ENCODE measurements at regions not wholly inside any gene's neighbourhood (a gene's known extent, or its start where the extent isn't known, plus 50 kb on each side); places are given as distances from the start of the nearest gene placed in this dataset.

DNA sequence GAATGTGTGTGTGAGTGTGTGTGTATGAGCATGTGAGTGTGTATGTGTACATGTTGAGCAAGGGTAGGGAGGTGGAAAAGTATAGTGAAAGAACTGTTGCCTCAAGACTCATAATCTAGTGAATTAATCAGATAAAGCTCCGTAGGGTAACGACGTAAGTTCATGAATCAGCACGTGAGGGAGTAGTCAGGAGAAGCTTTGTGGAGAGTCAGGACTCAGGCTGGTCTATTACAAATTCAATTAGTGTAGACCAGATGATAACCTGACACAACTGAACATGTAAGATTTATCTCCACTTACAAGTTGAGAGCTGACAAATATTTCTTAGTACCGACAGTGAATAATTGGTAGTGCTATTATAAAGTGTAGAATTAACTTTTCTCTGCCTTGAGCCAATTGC, 194.5 kb downstream of the RAD51AP2 start:
- Histone ChIP-seq H3K9me3 (no peaks in the 10 kb centered on the region), H3K27me3 (no peaks in the 10 kb centered on the region), H3K4me3 (no peak overlapping the region), H3K36me3 (ENCODE audit: low read depth, missing control alignments) (no peaks in the 10 kb centered on the region), H3K4me1 (no peaks in the 10 kb centered on the region), H3K27ac (no peak overlapping the region)
- 39 to 65% methylated on average over 5 of the region's 5 CpGs for WGBS, 2 donors
- DNase-seq = no peak
- intact Hi-C loops (cut with DNase I; ENCODE audit: low total_unique reads) = no loop called here
- TF ChIP-seq, protein P1, sequence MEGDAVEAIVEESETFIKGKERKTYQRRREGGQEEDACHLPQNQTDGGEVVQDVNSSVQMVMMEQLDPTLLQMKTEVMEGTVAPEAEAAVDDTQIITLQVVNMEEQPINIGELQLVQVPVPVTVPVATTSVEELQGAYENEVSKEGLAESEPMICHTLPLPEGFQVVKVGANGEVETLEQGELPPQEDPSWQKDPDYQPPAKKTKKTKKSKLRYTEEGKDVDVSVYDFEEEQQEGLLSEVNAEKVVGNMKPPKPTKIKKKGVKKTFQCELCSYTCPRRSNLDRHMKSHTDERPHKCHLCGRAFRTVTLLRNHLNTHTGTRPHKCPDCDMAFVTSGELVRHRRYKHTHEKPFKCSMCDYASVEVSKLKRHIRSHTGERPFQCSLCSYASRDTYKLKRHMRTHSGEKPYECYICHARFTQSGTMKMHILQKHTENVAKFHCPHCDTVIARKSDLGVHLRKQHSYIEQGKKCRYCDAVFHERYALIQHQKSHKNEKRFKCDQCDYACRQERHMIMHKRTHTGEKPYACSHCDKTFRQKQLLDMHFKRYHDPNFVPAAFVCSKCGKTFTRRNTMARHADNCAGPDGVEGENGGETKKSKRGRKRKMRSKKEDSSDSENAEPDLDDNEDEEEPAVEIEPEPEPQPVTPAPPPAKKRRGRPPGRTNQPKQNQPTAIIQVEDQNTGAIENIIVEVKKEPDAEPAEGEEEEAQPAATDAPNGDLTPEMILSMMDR (IDR thresholded peaks at IDR 0.05) = no peak
- no peak for TF ChIP-seq POLR2A (IDR thresholded peaks at IDR 0.05)

DNA sequence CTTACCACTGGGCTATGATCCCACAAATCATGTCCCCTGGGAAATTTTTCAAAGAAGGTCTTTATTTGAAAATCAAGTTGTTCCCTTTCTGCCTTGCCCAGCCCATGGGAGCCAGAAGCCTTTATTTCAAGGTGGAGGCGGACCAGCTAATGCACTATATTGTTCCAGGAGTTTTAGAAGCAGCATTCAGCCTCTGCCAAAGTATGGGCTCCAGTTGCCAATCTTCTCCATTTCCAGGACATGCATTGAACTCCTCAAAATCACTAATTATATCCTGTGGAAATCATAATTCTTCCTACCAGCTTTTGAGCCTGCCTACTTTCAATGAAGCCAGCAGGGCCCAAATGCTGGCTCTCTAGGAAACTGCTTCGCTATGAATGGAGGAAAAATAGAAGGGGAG, 195.8 kb downstream of the RAD51AP2 start:
- Histone ChIP-seq H3K4me3 (no peak overlapping the region), H3K9me3 (no peaks in the 10 kb centered on the region), H3K4me1 (no peaks in the 10 kb centered on the region), H3K36me3 (ENCODE audit: low read depth, missing control alignments) (no peaks in the 10 kb centered on the region), H3K27ac (no peak overlapping the region), H3K27me3 (no peaks in the 10 kb centered on the region)
- intact Hi-C loops (cut with DNase I; ENCODE audit: low total_unique reads) = no loop called here
- 78 to 98% methylated on average over 2 of the region's 2 CpGs for WGBS, 2 donors
- no peak for DNase-seq
- no peak for TF ChIP-seq POLR2A (IDR thresholded peaks at IDR 0.05)
- TF ChIP-seq, protein P1 (IDR thresholded peaks at IDR 0.05) = no peak

DNA sequence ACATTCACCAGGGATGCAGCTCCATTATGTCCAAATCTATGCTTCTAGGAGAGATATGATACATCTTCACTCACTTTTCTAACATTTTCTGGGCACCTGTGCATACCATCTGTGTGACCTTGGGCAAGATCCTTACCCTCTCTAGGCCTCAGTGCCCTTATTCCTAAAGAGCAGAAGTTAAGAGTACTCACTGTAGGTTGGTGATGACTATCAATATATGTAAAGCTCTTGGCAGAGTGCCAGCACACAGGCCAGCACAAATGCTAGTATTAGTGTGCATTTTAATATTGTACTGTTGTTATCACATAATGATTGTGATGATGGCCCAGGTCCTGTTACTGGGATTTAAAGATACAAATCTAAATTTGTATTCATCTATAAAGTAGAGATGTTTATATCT, 199.2 kb downstream of the RAD51AP2 start:
- DNase-seq = no peak
- intact Hi-C loops (cut with DNase I; ENCODE audit: low total_unique reads) = no loop called here

DNA sequence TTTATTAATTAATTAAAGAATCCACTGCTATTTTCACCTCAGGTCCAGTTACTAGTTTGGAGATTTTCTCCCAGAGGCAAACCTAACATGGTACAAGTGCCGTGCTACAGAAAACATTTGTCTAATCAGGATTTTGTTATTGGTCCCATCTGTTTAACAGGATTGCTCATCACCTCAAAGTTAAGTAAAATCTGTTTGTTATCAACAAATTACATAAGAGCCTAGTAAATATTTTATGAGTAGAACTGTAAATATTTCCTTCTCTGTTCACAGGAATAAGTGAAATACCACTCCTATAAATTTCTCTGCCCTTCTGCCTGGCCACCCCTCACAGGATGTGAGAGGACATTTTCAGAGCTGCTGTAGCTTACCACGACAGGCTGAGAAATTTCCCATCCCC, 200.2 kb downstream of the RAD51AP2 start:
- intact Hi-C loops (cut with DNase I; ENCODE audit: low total_unique reads) = no loop called here
- Histone ChIP-seq H3K27me3 (no peaks in the 10 kb centered on the region), H3K27ac (no peak overlapping the region), H3K4me1 (no peaks in the 10 kb centered on the region), H3K9me3 (no peaks in the 10 kb centered on the region), H3K36me3 (ENCODE audit: low read depth, missing control alignments) (no peaks in the 10 kb centered on the region), H3K4me3 (no peak overlapping the region)
- TF ChIP-seq, protein P1 (IDR thresholded peaks at IDR 0.05) = no peak
- TF ChIP-seq POLR2A (IDR thresholded peaks at IDR 0.05) = no peak
- DNase-seq = no peak
- WGBS, 2 donors = 61 to 67% methylated on average over 2 of the region's 2 CpGs

More for the DNA sequence above, 199.2 kb downstream of the RAD51AP2 start:
- no peak for TF ChIP-seq POLR2A (IDR thresholded peaks at IDR 0.05)
- TF ChIP-seq, protein P1 (IDR thresholded peaks at IDR 0.05) = no peak
- no peaks in the 10 kb centered on the region for H3K36me3 ChIP-seq (ENCODE audit: low read depth, missing control alignments)
- H3K27ac ChIP-seq = no peak overlapping the region
- no peaks in the 10 kb centered on the region for H3K9me3 ChIP-seq
- H3K4me1 ChIP-seq = no peaks in the 10 kb centered on the region
- H3K4me3 ChIP-seq = no peak overlapping the region
- no peaks in the 10 kb centered on the region for H3K27me3 ChIP-seq

DNA sequence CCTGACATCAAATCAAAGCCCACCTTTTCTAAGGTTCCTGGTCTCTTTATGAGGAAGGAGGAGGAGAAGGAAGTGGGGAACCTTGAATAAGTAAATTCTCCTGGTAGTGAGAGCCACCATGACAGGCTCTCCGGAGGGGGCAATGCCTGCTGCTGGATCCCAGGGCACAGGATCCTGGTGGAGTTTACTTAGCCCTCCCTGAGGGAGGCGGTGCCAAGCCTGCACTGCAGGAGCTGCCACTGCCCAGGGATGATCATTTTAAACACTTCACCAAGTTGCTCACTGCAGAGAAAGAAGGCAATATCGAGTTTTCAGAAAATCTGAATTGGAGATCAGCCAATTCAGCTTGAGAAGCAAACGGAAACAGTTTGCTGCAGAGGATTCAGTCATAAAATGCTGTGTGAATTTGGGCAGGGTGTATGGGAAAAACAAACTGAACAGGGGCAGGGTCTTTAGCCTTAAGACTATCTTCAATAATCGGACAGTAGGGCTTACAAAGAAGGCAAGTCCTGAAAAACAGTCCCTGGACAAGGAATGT, 200.7 kb downstream of the RAD51AP2 start:
- DNase-seq = no peak
- H3K4me1 ChIP-seq = no peaks in the 10 kb centered on the region
- H3K4me3 ChIP-seq = no peak overlapping the region
- H3K27ac ChIP-seq = no peak overlapping the region
- H3K27me3 ChIP-seq = no peaks in the 10 kb centered on the region
- TF ChIP-seq, protein P1 (IDR thresholded peaks at IDR 0.05) = no peak
- no peak for TF ChIP-seq POLR2A (IDR thresholded peaks at IDR 0.05)
- WGBS, 2 donors = 50 to 55% methylated on average over 5 of the region's 5 CpGs
- intact Hi-C loops (cut with DNase I; ENCODE audit: low total_unique reads) = no loop called here
- H3K36me3 ChIP-seq (ENCODE audit: low read depth, missing control alignments) = no peaks in the 10 kb centered on the region
- H3K9me3 ChIP-seq = no peaks in the 10 kb centered on the region

Measured in testis (tissue), 2 donors.